NCI-H82 (cell line): ENCODE measurements at regions not wholly inside any gene's neighbourhood (a gene's known extent, or its start where the extent isn't known, plus 50 kb on each side); places are given as distances from the start of the nearest gene placed in this dataset.

Experiments
- DNase-seq: peaks from one replicate; lab custom pipeline; 2025; lab: John Stamatoyannopoulos, UW

GRCh38 chr4:102440498-102440897 is 60.7 kb upstream of the NFKB1 start:
- no peak for DNase-seq

- DNase-seq = no peak
Observed at GRCh38 chr4:102441978-102442911, 58.9 kb upstream of the NFKB1 start.

GRCh38 chr4:102444752-102445151 is 56.4 kb upstream of the NFKB1 start:
- DNase-seq = no peak

- no peak for DNase-seq
Observed at GRCh38 chr4:102445213-102445612, 55.9 kb upstream of the NFKB1 start.

- no peak for DNase-seq
Observed at GRCh38 chr4:102447413-102447812, 53.7 kb upstream of the NFKB1 start.

GRCh38 chr4:102449751-102450352 is 51.3 kb upstream of the NFKB1 start:
- peak; percentile 73 for DNase-seq

- no peak for DNase-seq
Observed at GRCh38 chr4:102451266-102451665, 49.9 kb upstream of the NFKB1 start.
